GM12891 (cell line): ENCODE measurements at regions not wholly inside any gene's neighbourhood (a gene's known extent, or its start where the extent isn't known, plus 50 kb on each side); places are given as distances from the start of the nearest gene placed in this dataset.

Experiments used
- POLR2A ChIP-seq: IDR thresholded peaks from 2 replicates; pipeline ENCODE4 v1.6.1; 2011; ENCODE audit warnings: low read depth, low read length, control low read depth
- POLR2AphosphoS5 ChIP-seq: IDR thresholded peaks from 2 replicates; pipeline ENCODE4 v1.6.1; 2011; ENCODE audit warnings: low read depth, low read length, control low read depth
- TAF1 ChIP-seq: IDR thresholded peaks from 2 replicates; pipeline ENCODE4 v1.6.1; 2011; ENCODE audit warnings: low read depth, low read length, control low read depth

DNA sequence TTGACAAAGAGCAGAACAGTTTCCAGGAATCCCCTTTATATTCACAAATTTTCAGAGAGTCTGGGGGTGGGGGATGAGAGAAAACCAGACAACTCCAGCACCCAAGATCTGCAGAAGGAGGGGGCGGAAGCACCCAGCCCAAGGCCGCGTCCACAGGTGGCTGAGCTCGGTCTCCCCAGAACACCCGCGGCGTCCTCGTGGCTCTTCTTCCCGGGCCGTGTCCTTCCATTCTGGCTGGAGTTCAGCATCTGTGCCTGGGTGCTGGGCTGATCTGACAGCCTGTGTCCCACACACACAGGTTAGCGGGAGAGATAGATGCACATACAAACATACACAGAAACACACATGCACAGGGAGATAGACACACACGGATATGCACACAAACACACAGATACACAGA lies 455.8 kb upstream of the SALL3 start:
- no peak for TF ChIP-seq POLR2A
- TF ChIP-seq TAF1, result no peak
- TF ChIP-seq POLR2AphosphoS5, result no peak
